ENCODE measurements at regions not wholly inside any gene's neighbourhood (a gene's known extent, or its start where the extent isn't known, plus 50 kb on each side); places are given as distances from the start of the nearest gene placed in this dataset.
A peak's percentile ranks its signal among the peaks of the same experiment; 100 is the strongest.
"Not testable (repeated sequence)": the region's sequence is repeated elsewhere in the genome, so short reads cannot be mapped to it uniquely, and the experiment has no call there.

DNA sequence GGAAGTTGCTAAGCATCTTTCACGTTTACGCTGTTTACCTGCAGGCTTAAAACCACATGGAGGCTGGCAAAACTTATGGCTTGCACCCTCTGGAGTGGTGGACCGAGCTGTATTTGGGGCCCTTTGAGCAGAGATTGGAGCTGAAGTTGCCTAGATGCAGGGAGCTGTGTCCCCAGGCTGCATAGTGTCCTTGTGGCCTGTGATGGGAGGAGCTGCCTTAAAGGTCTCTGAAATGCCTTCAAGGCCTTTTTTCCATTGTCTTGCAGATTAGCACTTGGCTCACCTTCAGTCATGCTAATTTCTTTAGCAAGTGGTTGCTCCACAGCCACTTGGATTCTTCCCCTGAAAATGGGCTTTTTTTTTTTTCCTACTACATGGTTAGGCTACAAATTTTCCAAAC is 81.5 kb upstream of the CHD1 start:
- H3K27ac ChIP-seq (replicated peaks; ENCODE audit: low read length), result no peak overlapping the region

DNA sequence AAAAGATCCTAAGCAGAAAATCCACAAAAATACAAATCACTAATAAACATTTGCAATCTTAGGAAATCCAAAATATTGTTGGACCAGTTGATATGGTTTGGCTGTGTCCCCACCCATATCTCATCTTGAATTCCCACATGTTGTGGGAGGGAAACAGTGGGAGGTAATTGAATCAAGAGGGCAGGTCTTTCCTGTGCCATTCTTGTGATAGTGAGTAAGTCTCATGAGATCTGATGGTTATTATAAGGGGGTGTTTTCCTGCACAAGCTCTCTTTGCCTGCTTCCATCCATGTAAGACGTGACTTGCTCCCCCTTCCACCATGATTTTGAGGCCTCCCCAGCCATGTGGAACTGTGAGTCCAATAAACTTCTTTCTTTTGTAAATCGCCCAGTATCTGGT is 79.2 kb upstream of the CHD1 start:
- not testable (repeated sequence) for H2BK12ac ChIP-seq (ENCODE audit: low read length); DNase-seq (ENCODE audit: low spot score); H4K8ac ChIP-seq (ENCODE audit: low read depth, low read length); H2BK120ac ChIP-seq (ENCODE audit: low read depth, low read length); H3K18ac ChIP-seq (ENCODE audit: low read length); H4K91ac ChIP-seq (ENCODE audit: low read depth, low read length, poor library complexity); H2AK5ac ChIP-seq (ENCODE audit: low read depth, low read length); H3K36me3 ChIP-seq (replicated peaks in 1 of 2; ENCODE audit: control insufficient read depth in 2 of 2, insufficient read depth in 2 of 2, low read length in 2 of 2); H3K27ac ChIP-seq (replicated peaks; ENCODE audit: low read length); H3K27me3 ChIP-seq (ENCODE audit: control insufficient read depth in 3 of 3, insufficient read depth in 3 of 3, low read depth in 1 of 3, low read length in 3 of 3); H3K4me2 ChIP-seq (ENCODE audit: insufficient read depth, low read length, poor library complexity, severe bottlenecking); H3K14ac ChIP-seq (ENCODE audit: low read length); H3K23ac ChIP-seq (ENCODE audit: low read depth, low read length, poor library complexity); H3K4ac ChIP-seq (ENCODE audit: low read length); H3K9ac ChIP-seq (ENCODE audit: low read depth, low read length, poor library complexity); H3K4me3 ChIP-seq (ENCODE audit: low read length in 2 of 2); H3K79me1 ChIP-seq (ENCODE audit: low read depth, low read length); H3K4me1 ChIP-seq (ENCODE audit: control insufficient read depth in 2 of 2, insufficient read depth in 1 of 2, low read depth in 1 of 2, low read length in 2 of 2); H2AFZ ChIP-seq (ENCODE audit: low read length); H3K9me3 ChIP-seq (replicated peaks in 1 of 2; ENCODE audit: control insufficient read depth in 2 of 2, insufficient read depth in 1 of 2, low read depth in 1 of 2, low read length in 2 of 2); H2BK5ac ChIP-seq (ENCODE audit: low read length); H2BK15ac ChIP-seq (ENCODE audit: low read length)
- WGBS, 2 donors (ENCODE audit: extremely low coverage in 2 of 2, insufficient read length in 2 of 2, insufficient replicate concordance in 1 of 2), result no CpG with 5 or more reads among the region's 2 CpGs

More for the DNA sequence above, 81.5 kb upstream of the CHD1 start:
- no peak for DNase-seq (ENCODE audit: low spot score)
- no peak overlapping the region for H2BK12ac ChIP-seq (ENCODE audit: low read length)
- no peak overlapping the region for H3K4ac ChIP-seq (ENCODE audit: low read length)
- no peak overlapping the region for H3K9ac ChIP-seq (ENCODE audit: low read depth, low read length, poor library complexity)
- no CpG with 5 or more reads among the region's 3 CpGs for WGBS, 2 donors (ENCODE audit: extremely low coverage in 2 of 2, insufficient read length in 2 of 2, insufficient replicate concordance in 1 of 2)
- H3K14ac ChIP-seq (ENCODE audit: low read length), result no peak overlapping the region
- no peak overlapping the region for H2BK5ac ChIP-seq (ENCODE audit: low read length)
- no peak overlapping the region for H2AK5ac ChIP-seq (ENCODE audit: low read depth, low read length)
- H4K8ac ChIP-seq (ENCODE audit: low read depth, low read length), result no peak overlapping the region
- H2BK15ac ChIP-seq (ENCODE audit: low read length), result no peak overlapping the region
- H2AFZ ChIP-seq (ENCODE audit: low read length), result peak overlapping the region; percentile 70
- H3K27me3 ChIP-seq (ENCODE audit: control insufficient read depth in 3 of 3, insufficient read depth in 3 of 3, low read depth in 1 of 3, low read length in 3 of 3), result no peaks in the 10 kb centered on the region
- no peak overlapping the region for H2BK120ac ChIP-seq (ENCODE audit: low read depth, low read length)
- H3K36me3 ChIP-seq (replicated peaks in 1 of 2; ENCODE audit: control insufficient read depth in 2 of 2, insufficient read depth in 2 of 2, low read length in 2 of 2), result no peaks in the 10 kb centered on the region
- peaks cover 0 to 4% of the 10 kb centered on the region in 2 donors for H3K9me3 ChIP-seq (replicated peaks in 1 of 2; ENCODE audit: control insufficient read depth in 2 of 2, insufficient read depth in 1 of 2, low read depth in 1 of 2, low read length in 2 of 2)
- H3K4me2 ChIP-seq (ENCODE audit: insufficient read depth, low read length, poor library complexity, severe bottlenecking), result no peak overlapping the region
- no peak overlapping the region for H3K18ac ChIP-seq (ENCODE audit: low read length)
- no peaks in the 10 kb centered on the region for H3K79me1 ChIP-seq (ENCODE audit: low read depth, low read length)
- no peak overlapping the region for H4K91ac ChIP-seq (ENCODE audit: low read depth, low read length, poor library complexity)
- H3K4me1 ChIP-seq (ENCODE audit: control insufficient read depth in 2 of 2, insufficient read depth in 1 of 2, low read depth in 1 of 2, low read length in 2 of 2), result no peaks in the 10 kb centered on the region
- no peak overlapping the region for H3K4me3 ChIP-seq (ENCODE audit: low read length in 2 of 2)
- H3K23ac ChIP-seq (ENCODE audit: low read depth, low read length, poor library complexity), result no peak overlapping the region

DNA sequence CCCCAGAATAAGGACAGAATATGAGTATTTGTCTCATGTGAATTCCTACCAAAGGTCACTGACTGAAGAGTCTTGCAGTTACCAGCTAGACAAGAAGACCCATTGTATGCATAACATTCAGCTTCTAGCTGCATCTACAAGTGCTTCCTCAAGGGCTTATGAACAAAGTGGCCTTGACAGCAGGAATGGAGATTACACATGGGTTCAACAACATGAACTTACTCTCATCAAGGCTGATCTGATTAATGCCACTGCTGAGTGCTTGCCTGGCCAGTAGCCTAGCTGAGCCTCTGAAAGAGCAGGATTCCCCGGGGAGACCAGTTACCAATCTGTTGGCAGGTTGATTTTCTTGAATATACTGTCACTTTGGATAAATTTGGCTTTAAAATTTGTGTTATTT is 76.7 kb upstream of the CHD1 start:
- no peak overlapping the region for H3K4me3 ChIP-seq (ENCODE audit: low read length in 2 of 2)

DNA sequence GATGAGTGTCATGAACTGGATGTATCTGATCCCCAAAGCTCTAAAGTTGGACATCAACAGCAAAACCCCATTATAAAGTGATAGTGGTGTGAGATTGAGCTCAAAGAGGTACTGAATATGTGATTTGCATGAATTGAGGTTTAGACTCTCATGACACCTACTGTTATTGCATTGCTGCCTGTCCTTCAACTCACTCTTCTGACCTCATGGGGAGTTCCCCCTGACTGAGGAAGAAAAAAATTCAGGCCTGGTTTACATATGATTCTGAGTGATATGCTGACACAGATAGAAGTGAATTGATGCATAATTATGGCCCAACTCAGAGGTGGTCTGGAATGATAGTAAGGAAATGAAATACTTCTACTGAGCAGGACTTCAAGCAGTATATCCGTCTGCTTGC is 76.2 kb upstream of the CHD1 start:
- H3K4ac ChIP-seq (ENCODE audit: low read length), result no peak overlapping the region
- H3K4me2 ChIP-seq (ENCODE audit: insufficient read depth, low read length, poor library complexity, severe bottlenecking), result no peak overlapping the region
- peaks cover 0 to 2% of the 10 kb centered on the region in 2 donors for H3K9me3 ChIP-seq (replicated peaks in 1 of 2; ENCODE audit: control insufficient read depth in 2 of 2, insufficient read depth in 1 of 2, low read depth in 1 of 2, low read length in 2 of 2)
- H2BK120ac ChIP-seq (ENCODE audit: low read depth, low read length), result no peak overlapping the region
- H3K14ac ChIP-seq (ENCODE audit: low read length), result no peak overlapping the region
- H4K91ac ChIP-seq (ENCODE audit: low read depth, low read length, poor library complexity), result no peak overlapping the region
- H3K9ac ChIP-seq (ENCODE audit: low read depth, low read length, poor library complexity), result no peak overlapping the region
- no peak overlapping the region for H2AK5ac ChIP-seq (ENCODE audit: low read depth, low read length)
- WGBS, 2 donors (ENCODE audit: extremely low coverage in 2 of 2, insufficient read length in 2 of 2, insufficient replicate concordance in 1 of 2), result no CpG with 5 or more reads among the region's 1 CpG
- H3K23ac ChIP-seq (ENCODE audit: low read depth, low read length, poor library complexity), result no peak overlapping the region
- no peaks in the 10 kb centered on the region for H3K36me3 ChIP-seq (replicated peaks in 1 of 2; ENCODE audit: control insufficient read depth in 2 of 2, insufficient read depth in 2 of 2, low read length in 2 of 2)
- no peak overlapping the region for H3K4me3 ChIP-seq (ENCODE audit: low read length in 2 of 2)
- DNase-seq (ENCODE audit: low spot score), result no peak
- no peak overlapping the region for H3K18ac ChIP-seq (ENCODE audit: low read length)
- H2BK5ac ChIP-seq (ENCODE audit: low read length), result no peak overlapping the region
- H4K8ac ChIP-seq (ENCODE audit: low read depth, low read length), result no peak overlapping the region
- H2BK15ac ChIP-seq (ENCODE audit: low read length), result no peak overlapping the region
- H3K79me1 ChIP-seq (ENCODE audit: low read depth, low read length), result no peaks in the 10 kb centered on the region
- no peak overlapping the region for H2AFZ ChIP-seq (ENCODE audit: low read length)
- H3K4me1 ChIP-seq (ENCODE audit: control insufficient read depth in 2 of 2, insufficient read depth in 1 of 2, low read depth in 1 of 2, low read length in 2 of 2), result no peaks in the 10 kb centered on the region
- no peaks in the 10 kb centered on the region for H3K27me3 ChIP-seq (ENCODE audit: control insufficient read depth in 3 of 3, insufficient read depth in 3 of 3, low read depth in 1 of 3, low read length in 3 of 3)
- no peak overlapping the region for H3K27ac ChIP-seq (replicated peaks; ENCODE audit: low read length)
- no peak overlapping the region for H2BK12ac ChIP-seq (ENCODE audit: low read length)

More for the DNA sequence above, 76.7 kb upstream of the CHD1 start:
- no peak overlapping the region for H2BK5ac ChIP-seq (ENCODE audit: low read length)
- H3K14ac ChIP-seq (ENCODE audit: low read length), result no peak overlapping the region
- H2BK120ac ChIP-seq (ENCODE audit: low read depth, low read length), result no peak overlapping the region
- H3K4ac ChIP-seq (ENCODE audit: low read length), result no peak overlapping the region
- no peaks in the 10 kb centered on the region for H3K79me1 ChIP-seq (ENCODE audit: low read depth, low read length)
- no peak for DNase-seq (ENCODE audit: low spot score)
- H2AFZ ChIP-seq (ENCODE audit: low read length), result no peak overlapping the region
- H3K27me3 ChIP-seq (ENCODE audit: control insufficient read depth in 3 of 3, insufficient read depth in 3 of 3, low read depth in 1 of 3, low read length in 3 of 3), result no peaks in the 10 kb centered on the region
- no peak overlapping the region for H4K8ac ChIP-seq (ENCODE audit: low read depth, low read length)
- H2AK5ac ChIP-seq (ENCODE audit: low read depth, low read length), result no peak overlapping the region
- H4K91ac ChIP-seq (ENCODE audit: low read depth, low read length, poor library complexity), result no peak overlapping the region
- WGBS, 2 donors (ENCODE audit: extremely low coverage in 2 of 2, insufficient read length in 2 of 2, insufficient replicate concordance in 1 of 2), result no CpG with 5 or more reads among the region's 1 CpG
- H2BK15ac ChIP-seq (ENCODE audit: low read length), result no peak overlapping the region
- no peak overlapping the region for H2BK12ac ChIP-seq (ENCODE audit: low read length)
- H3K27ac ChIP-seq (replicated peaks; ENCODE audit: low read length), result no peak overlapping the region
- H3K4me2 ChIP-seq (ENCODE audit: insufficient read depth, low read length, poor library complexity, severe bottlenecking), result no peak overlapping the region
- no peak overlapping the region for H3K18ac ChIP-seq (ENCODE audit: low read length)
- H3K9me3 ChIP-seq (replicated peaks in 1 of 2; ENCODE audit: control insufficient read depth in 2 of 2, insufficient read depth in 1 of 2, low read depth in 1 of 2, low read length in 2 of 2), result peaks cover 0 to 4% of the 10 kb centered on the region in 2 donors
- no peaks in the 10 kb centered on the region for H3K4me1 ChIP-seq (ENCODE audit: control insufficient read depth in 2 of 2, insufficient read depth in 1 of 2, low read depth in 1 of 2, low read length in 2 of 2)
- H3K9ac ChIP-seq (ENCODE audit: low read depth, low read length, poor library complexity), result no peak overlapping the region
- no peaks in the 10 kb centered on the region for H3K36me3 ChIP-seq (replicated peaks in 1 of 2; ENCODE audit: control insufficient read depth in 2 of 2, insufficient read depth in 2 of 2, low read length in 2 of 2)
- no peak overlapping the region for H3K23ac ChIP-seq (ENCODE audit: low read depth, low read length, poor library complexity)
